Esophagus squamous epithelium (tissue), 5 donors: ENCODE measurements at regions not wholly inside any gene's neighbourhood (a gene's known extent, or its start where the extent isn't known, plus 50 kb on each side); places are given as distances from the start of the nearest gene placed in this dataset.

Experiments
- DNase-seq: peaks from one replicate; lab custom pipeline; 2025; lab: John Stamatoyannopoulos, UW
- H3K27ac ChIP-seq, 4 donors: fragments of 200-600 bp; sonication (generic); one replicate each; pipeline ENCODE4 v1.5.1; 2016 to 2019; ENCODE audit warnings: mild to moderate bottlenecking in 1 of 4
- H3K27me3 ChIP-seq, 4 donors: fragments of 200-600 bp; sonication (generic); 1 replicate in 3 of 4; 2 replicates in 1 of 4; pipeline versions ENCODE4 v1.5.1 to v1.6.0; 2017 to 2021; ENCODE audit warnings: antibody characterized with exemption in 1 of 4
- H3K36me3 ChIP-seq, 3 donors: fragments of 200-600 bp; sonication (generic); one replicate each; pipeline ENCODE4 v1.5.1; 2016 to 2019
- H3K4me1 ChIP-seq, 3 donors: fragments of 200-600 bp; sonication (generic); one replicate each; pipeline ENCODE4 v1.5.1; 2017 to 2019
- H3K4me3 ChIP-seq, 4 donors: fragments of 200-600 bp; sonication (generic); 1 replicate in 3 of 4; 2 replicates in 1 of 4; pipeline ENCODE4 v1.5.1; 2016 to 2019; ENCODE audit warnings: mild to moderate bottlenecking in 2 of 4, moderate library complexity in 1 of 4
- H3K9me3 ChIP-seq, 3 donors: fragments of 200-600 bp; sonication (generic); one replicate each; pipeline ENCODE4 v1.5.1; 2016 to 2019
- POLR2A ChIP-seq, 4 donors: fragments of 450-650 bp; IDR thresholded peaks; one replicate each; pipeline ENCODE4 v1.6.1; 2017; ENCODE audit warnings: antibody characterized with exemption in 4 of 4, mild to moderate bottlenecking in 4 of 4, moderate library complexity in 3 of 4
- WGBS, 2 donors: methylation state at CpG; one replicate each; pipeline ENCODE4 v1.1.5; 2018; 5-methylcytosine and 5-hydroxymethylcytosine counted together
- intact Hi-C: fragments of 100-400 bp; cut with DNase I; formaldehyde crosslinking; loops from one replicate; pipeline ENCODE4 v1.15.0; 2022
- TF ChIP-seq, protein P1 (sequence below), 6 experiments: fragments of 450-650 bp in 4 of 6; fragments of 200-600 bp in 2 of 6; sonication (generic) in 2 of 6; IDR thresholded peaks; one replicate each; pipeline ENCODE4 v1.5.1; 2016 to 2019; ENCODE audit warnings: antibody characterized with exemption in 6 of 6, mild to moderate bottlenecking in 4 of 6, moderate library complexity in 4 of 6
- donor health status: DM: yes; HTN: yes; CAD: no.

DNA sequence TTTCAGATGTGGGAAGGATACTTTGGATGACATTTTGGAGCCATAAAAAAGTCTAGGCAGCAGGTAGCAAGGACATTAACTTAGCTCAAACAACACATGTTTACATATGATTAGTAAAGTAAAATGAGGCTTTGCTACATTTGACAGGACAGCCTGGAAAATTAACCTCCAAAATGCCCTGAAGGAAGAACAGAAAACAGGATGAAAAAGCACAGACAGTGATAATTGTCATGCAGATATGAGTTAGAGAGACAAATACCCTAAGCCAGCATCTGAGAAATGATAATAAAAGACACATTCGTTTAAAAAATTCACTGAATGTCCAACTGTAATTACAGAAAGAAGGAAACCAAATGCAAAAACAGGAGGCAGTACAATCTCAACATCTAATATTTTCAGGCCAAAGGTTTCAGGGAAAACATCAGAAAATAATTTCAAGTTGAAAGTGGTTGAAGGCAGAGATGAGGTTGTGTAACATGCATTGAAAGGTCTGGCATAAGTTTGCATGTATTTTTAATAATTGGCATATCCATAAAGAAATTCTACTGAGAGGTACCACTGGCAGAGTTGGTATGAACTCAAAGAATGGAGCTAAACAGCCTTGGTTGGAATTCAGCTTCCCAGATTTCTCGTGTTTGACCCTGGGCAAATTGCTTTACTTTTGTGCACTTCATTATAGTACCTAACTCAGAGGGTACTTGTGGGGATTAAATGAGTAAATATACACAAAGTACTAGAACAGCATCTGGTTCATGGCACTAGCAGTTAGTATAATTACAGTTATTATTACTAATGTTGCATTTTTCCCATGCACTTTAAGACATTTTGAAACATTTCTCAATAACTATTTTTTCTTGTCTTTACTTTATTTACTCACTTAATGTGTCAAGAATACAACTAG, 54.4 kb upstream of the MAP9 start:
- no peak overlapping the region for H3K27ac ChIP-seq
- TF ChIP-seq POLR2A (IDR thresholded peaks at IDR 0.05) = no peak
- TF ChIP-seq, protein P1, sequence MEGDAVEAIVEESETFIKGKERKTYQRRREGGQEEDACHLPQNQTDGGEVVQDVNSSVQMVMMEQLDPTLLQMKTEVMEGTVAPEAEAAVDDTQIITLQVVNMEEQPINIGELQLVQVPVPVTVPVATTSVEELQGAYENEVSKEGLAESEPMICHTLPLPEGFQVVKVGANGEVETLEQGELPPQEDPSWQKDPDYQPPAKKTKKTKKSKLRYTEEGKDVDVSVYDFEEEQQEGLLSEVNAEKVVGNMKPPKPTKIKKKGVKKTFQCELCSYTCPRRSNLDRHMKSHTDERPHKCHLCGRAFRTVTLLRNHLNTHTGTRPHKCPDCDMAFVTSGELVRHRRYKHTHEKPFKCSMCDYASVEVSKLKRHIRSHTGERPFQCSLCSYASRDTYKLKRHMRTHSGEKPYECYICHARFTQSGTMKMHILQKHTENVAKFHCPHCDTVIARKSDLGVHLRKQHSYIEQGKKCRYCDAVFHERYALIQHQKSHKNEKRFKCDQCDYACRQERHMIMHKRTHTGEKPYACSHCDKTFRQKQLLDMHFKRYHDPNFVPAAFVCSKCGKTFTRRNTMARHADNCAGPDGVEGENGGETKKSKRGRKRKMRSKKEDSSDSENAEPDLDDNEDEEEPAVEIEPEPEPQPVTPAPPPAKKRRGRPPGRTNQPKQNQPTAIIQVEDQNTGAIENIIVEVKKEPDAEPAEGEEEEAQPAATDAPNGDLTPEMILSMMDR (IDR thresholded peaks at IDR 0.05) = no peak
- no peaks in the 10 kb centered on the region for H3K36me3 ChIP-seq
- no peak for DNase-seq
- no peak overlapping the region for H3K4me3 ChIP-seq
- no peaks in the 10 kb centered on the region for H3K4me1 ChIP-seq
- intact Hi-C loops = no loop called here
- H3K9me3 ChIP-seq = no peaks in the 10 kb centered on the region
- H3K27me3 ChIP-seq = no peaks in the 10 kb centered on the region
- 42 to 44% methylated on average over 2 of the region's 2 CpGs for WGBS, 2 donors

DNA sequence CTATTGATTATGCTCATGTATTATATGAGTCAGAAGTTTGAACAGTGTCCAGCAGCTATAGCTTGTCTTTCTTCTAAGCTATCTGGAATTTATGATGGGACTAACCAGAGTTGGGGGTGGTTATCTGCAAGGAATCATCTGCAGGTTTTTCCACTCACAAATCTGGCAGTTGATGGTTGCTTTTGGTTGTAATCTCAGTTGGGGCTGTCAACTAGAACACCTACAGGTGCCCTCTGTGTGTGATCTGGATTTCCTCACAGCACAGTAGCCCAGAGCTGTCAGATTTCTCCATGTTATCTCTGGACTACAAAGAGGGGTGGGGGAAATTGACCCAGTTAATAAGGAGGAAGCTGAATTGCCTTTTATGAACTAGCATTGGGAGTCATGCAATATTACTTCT, 51.4 kb upstream of the MAP9 start:
- H3K27me3 ChIP-seq = no peaks in the 10 kb centered on the region
- no peak overlapping the region for H3K4me3 ChIP-seq
- no peaks in the 10 kb centered on the region for H3K4me1 ChIP-seq
- intact Hi-C loops = no loop called here
- no peaks in the 10 kb centered on the region for H3K36me3 ChIP-seq
- no peaks in the 10 kb centered on the region for H3K9me3 ChIP-seq
- no peak overlapping the region for H3K27ac ChIP-seq
- DNase-seq = no peak
- no peak for TF ChIP-seq POLR2A (IDR thresholded peaks at IDR 0.05)
- TF ChIP-seq, protein P1 (IDR thresholded peaks at IDR 0.05) = no peak

DNA sequence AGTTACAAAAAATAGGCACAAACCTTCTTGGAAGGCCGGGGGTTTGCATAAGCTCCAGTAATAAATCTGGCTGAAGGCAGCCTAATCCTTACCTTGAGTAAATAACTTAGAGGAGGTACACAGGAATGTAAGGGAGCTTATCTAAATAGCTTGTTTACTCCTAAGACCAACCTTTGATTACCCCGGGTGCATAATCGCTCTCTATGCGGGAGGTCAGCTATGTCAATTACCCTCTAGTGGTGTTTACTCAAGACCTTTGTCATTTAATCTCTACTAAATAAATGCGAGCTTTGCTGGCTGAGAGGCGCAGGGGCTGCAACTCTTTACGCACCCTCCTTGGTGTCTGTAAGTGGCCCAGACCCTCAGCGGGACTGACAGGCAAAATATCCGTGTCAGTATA, 50.2 kb upstream of the MAP9 start:
- TF ChIP-seq, protein P1 (IDR thresholded peaks at IDR 0.05) = no peak
- no peak for TF ChIP-seq POLR2A (IDR thresholded peaks at IDR 0.05)
- Histone ChIP-seq H3K36me3 (no peaks in the 10 kb centered on the region), H3K27ac (no peak overlapping the region), H3K27me3 (no peaks in the 10 kb centered on the region), H3K4me3 (no peak overlapping the region), H3K9me3 (no peaks in the 10 kb centered on the region), H3K4me1 (no peaks in the 10 kb centered on the region)
- intact Hi-C loops = no loop called here
- WGBS, 2 donors = 57 to 61% methylated on average over 9 of the region's 9 CpGs
- DNase-seq = no peak
